HG03575 (cell line): ENCODE measurements at regions not wholly inside any gene's neighbourhood (a gene's known extent, or its start where the extent isn't known, plus 50 kb on each side); places are given as distances from the start of the nearest gene placed in this dataset.
"Not testable (repeated sequence)": the region's sequence is repeated elsewhere in the genome, so short reads cannot be mapped to it uniquely, and the experiment has no call there.

ENCODE experiments used
- ATAC-seq: cut with Tn5 transposase; IDR thresholded peaks from one replicate; pipeline ENCODE4 v1.9.1; 2021; ENCODE audit not compliant: unreplicated experiment, insufficient number of reproducible peaks, low FRiP score; ENCODE audit errors: extremely low read depth

DNA sequence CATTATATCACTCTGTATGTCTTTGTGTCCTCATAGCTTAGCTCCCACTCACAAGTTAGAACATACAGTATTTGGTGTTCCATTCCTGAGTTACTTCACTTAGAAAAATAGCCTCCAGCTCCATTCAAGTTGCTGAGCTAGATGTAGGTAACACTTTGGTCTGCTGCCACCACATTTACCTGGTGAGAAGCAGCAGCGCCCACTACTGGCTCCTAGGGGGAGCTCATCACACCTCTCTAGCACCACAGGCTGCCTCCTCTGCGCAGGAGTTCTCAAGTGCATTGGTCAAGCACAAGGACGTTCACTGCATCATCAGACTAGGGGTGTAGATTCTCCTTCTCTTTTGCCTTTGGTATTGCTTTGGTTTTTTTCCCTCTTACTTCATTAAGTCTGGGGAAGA, 530.9 kb upstream of the AUTS2 start:
- ATAC-seq: no peak

GRCh38 chr7:69070476-69070875, 527.8 kb upstream of the AUTS2 start:
- ATAC-seq: no peak

DNA sequence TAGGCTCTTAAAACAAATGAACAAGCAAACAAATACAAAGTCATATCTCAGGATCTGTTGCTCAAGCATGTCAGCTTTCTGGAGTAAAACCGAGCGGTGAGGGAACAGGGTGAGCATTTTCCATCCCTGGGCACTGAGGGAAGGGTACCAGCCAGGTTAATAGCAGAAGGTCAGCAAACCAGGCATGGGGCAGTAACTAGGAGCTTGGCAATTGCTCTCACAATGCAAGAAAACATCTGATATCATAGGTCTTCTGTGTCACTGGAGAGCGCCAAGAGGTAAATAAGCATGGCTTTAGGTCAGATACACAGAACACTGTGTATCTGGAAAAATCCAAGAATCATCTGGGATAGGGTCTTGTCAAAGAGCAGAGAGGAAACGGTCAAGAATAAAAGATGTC, 521.7 kb upstream of the AUTS2 start:
- ATAC-seq: no peak

GRCh38 chr7:69078997-69079769, 519.1 kb upstream of the AUTS2 start:
- no peak for ATAC-seq

- not testable (repeated sequence) for ATAC-seq
Measured at GRCh38 chr7:69087281-69087680, 511.0 kb upstream of the AUTS2 start.

DNA sequence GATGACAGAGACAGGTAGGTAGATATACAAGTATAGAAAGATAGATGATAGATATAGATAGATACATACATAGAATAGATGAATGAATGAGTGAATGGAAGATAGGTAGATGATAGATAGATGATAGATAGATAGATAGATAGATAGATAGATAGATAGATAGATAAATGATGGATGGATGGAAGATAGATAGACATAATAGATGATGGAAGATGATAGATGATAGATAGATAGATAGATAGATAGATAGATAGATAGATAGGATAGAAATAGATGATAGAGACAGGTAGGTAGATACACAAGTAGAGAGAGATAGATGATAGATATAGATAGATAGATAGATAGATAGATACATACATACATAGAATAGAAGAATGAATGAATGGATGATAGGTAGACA, 510.1 kb upstream of the AUTS2 start:
- no peak for ATAC-seq

DNA sequence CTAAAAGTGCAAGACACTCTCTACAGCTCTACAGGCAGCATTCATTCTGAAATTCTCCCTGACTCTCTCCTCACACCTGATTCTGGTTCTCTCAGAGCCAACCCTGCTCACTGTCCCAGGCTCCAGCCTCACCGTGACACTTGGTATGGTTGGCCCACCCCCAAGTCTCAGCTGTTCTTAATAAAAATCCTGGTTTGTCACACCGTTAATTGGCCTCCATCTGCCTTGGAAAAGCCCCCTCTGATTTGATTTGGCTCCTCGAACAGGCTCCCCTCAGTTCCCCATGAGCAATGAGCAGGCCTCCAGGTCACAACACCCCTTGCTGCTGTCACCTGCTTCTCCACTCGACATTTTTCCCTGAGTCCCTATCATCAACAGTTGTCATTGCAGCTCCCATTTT, 507.3 kb upstream of the AUTS2 start:
- no peak for ATAC-seq

DNA sequence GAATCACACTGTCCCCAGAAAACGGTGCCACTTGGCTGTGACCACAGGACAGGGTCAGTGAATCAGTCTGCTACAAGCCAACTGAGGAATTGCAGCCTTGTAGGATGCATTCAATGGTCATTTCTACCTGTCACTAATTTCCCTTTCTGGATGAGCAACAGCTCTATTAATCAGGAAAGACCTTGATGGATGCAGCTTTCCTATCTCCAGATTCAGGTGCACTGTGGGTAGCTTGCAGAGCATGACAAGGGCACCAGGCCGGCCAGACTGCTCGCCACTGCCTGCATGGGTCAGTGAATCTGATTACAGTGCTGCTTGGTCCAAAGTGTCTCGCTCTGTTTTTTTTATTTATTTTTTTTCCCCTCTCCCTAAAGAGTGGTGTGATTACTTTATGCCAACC, 506.8 kb upstream of the AUTS2 start:
- ATAC-seq: no peak

DNA sequence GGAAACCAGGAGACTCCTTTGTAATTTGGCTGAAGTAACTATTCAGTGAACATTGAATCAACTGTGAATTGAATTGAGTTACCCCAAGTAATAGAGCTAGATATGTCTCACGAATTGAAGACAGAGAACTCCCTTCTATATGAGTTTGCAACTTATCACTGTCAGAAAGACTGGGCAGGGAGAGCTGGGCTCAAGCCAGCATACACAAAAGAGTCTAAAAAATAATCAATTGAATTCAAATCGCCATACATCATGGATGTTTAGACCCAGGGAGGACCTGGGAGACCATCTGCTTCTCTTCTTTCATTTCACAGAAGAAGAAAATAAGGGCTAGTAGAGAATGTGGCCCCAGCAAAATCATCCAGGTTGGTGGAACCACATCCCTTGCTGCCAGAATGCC, 503.1 kb upstream of the AUTS2 start:
- no peak for ATAC-seq

GRCh38 chr7:69095649-69096048, 502.6 kb upstream of the AUTS2 start:
- ATAC-seq: no peak

- no peak for ATAC-seq
Measured at GRCh38 chr7:69104023-69104422, 494.3 kb upstream of the AUTS2 start.

DNA sequence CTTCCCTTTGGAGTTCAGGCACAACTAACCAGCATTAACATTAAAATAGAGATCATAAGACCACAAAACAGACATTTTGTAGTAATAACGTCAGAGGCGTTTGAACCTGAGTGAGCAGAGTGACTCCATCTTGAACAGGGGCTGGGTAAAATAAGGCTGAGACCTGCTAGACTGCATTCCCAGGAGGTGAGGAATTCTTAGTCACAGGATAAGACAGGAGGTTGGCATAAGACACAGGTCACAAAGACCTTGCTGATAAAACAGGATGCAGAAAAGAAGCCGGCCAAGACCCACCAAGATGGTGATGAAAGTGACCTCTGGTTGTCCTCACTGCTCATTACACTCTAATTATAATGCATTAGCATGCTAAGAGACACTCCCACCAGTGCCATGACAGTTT, 493.2 kb upstream of the AUTS2 start:
- ATAC-seq: no peak

GRCh38 chr7:69105981-69106380, 492.3 kb upstream of the AUTS2 start:
- no peak for ATAC-seq

GRCh38 chr7:69106449-69106848, 491.8 kb upstream of the AUTS2 start:
- ATAC-seq: not testable (repeated sequence)

DNA sequence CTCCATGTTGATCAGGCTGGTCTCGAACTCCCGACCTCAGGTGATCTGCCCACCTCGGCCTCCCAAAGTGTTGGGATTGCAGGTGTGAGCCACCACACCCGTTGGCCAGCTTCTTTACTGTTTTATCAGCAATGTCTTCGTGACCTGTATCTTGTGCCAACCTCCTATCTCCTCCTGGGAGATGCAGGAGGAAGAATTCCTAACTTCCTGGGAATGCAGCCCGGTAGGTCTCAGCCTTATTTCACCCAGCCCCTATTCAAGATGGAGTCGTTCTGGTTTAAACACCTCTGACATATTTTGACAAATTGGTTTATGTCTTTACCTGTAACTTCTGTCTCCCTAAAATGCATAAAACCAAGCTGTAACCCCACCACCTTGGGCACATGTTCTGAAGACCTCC, 491.3 kb upstream of the AUTS2 start:
- ATAC-seq: not testable (repeated sequence)

DNA sequence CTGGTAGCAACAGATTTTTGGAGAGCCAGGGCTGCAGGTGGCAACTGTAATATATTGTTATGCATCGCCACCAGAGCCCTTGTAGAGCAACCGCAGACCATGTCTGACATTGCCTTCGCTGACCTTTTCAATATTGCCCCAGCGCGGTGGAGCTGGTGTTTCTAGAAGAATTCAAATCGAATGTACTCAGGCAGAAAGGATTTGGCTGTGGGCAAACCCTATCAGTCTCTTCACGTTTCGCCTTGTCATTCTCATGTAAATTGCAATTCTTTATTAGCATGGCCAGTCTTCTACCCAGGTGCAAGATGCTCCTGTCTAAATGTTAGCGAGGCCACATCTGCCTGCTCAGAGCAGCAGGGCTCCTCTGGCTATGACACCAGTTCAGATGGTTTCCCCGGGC, 490.2 kb upstream of the AUTS2 start:
- no peak for ATAC-seq

DNA sequence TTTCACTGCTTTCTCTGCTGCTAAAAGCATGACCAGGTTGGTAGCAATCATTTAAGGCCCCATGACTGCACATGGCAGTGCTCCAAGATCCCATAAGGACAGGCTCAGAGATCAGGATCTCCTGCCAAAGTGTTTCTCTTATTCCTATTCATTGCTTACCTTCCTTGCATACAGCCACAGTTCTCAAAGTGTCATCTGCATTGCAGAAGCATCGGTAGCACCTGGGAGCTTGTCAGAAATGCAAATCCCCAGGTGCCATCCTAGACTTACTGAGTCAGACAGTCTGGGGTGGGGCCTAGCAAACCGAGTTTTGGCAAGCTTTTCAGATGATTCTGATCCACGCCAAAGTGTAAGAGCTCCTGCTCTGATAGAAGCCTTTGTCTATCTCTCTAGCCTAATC, 489.0 kb upstream of the AUTS2 start:
- no peak for ATAC-seq

- ATAC-seq: no peak
Measured at GRCh38 chr7:69109879-69110278, 488.4 kb upstream of the AUTS2 start.

GRCh38 chr7:69110450-69111050, 487.7 kb upstream of the AUTS2 start:
- ATAC-seq: no peak

GRCh38 chr7:69114374-69114773, 483.9 kb upstream of the AUTS2 start:
- ATAC-seq: no peak

- no peak for ATAC-seq
Measured at GRCh38 chr7:69115788-69116187, 482.5 kb upstream of the AUTS2 start.
